Stomach (tissue), 4 donors: ENCODE measurements at regions not wholly inside any gene's neighbourhood (a gene's known extent, or its start where the extent isn't known, plus 50 kb on each side); places are given as distances from the start of the nearest gene placed in this dataset.

Experiments
- POLR2A ChIP-seq, 4 donors: fragments of 450-650 bp; IDR thresholded peaks; one replicate each; pipeline ENCODE4 v1.6.1; 2016; ENCODE audit warnings: antibody characterized with exemption in 4 of 4, control low read depth in 2 of 4, mild to moderate bottlenecking in 1 of 4, moderate library complexity in 1 of 4
- TF ChIP-seq, protein P1 (sequence below), 7 experiments: fragments of 450-650 bp in 4 of 7; fragments of 200-600 bp in 3 of 7; sonication (generic) in 3 of 7; IDR thresholded peaks; one replicate each; pipeline ENCODE4 v1.5.1; 2016 to 2019; ENCODE audit warnings: antibody characterized with exemption in 7 of 7, control low read depth in 2 of 7, mild to moderate bottlenecking in 1 of 7

GRCh38 chr2:34104601-34105000, 505.5 kb upstream of the FAM98A start:
- TF ChIP-seq, protein P1, sequence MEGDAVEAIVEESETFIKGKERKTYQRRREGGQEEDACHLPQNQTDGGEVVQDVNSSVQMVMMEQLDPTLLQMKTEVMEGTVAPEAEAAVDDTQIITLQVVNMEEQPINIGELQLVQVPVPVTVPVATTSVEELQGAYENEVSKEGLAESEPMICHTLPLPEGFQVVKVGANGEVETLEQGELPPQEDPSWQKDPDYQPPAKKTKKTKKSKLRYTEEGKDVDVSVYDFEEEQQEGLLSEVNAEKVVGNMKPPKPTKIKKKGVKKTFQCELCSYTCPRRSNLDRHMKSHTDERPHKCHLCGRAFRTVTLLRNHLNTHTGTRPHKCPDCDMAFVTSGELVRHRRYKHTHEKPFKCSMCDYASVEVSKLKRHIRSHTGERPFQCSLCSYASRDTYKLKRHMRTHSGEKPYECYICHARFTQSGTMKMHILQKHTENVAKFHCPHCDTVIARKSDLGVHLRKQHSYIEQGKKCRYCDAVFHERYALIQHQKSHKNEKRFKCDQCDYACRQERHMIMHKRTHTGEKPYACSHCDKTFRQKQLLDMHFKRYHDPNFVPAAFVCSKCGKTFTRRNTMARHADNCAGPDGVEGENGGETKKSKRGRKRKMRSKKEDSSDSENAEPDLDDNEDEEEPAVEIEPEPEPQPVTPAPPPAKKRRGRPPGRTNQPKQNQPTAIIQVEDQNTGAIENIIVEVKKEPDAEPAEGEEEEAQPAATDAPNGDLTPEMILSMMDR (IDR thresholded peaks at IDR 0.05), result no peak
- no peak for TF ChIP-seq POLR2A (IDR thresholded peaks at IDR 0.05)
